ENCODE measurements at regions not wholly inside any gene's neighbourhood (a gene's known extent, or its start where the extent isn't known, plus 50 kb on each side); places are given as distances from the start of the nearest gene placed in this dataset.

DNA sequence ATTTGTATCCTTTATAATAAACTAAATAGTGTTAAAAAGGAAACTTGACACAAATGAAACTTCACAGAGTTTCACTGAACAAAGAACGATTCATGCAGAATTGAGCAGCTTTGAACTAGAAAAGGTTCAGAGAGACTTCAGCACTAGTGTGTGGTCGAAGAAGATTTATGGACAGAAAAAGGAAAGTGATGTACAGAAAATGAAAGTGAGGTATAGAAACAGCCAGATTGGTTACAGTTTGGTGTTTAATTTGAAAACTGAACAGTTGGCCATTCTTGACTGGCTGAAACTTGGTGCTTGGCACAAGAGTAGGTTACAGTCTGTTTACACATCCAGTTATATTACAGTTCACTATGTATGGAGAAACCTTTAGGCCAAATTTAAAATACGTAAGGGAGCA is 207.1 kb downstream of the GALC start:
- peaks cover 29% of the 10 kb centered on the region for H3K9me3 Mint-ChIP-seq
- no peak overlapping the region for H3K9ac ChIP-seq (ENCODE audit: extremely low read depth, low read length, poor library complexity, severe bottlenecking)
- 92 to 96% methylated on average over 3 of the region's 3 CpGs for WGBS, 2 experiments (ENCODE audit: insufficient coverage in 1 of 2, insufficient read length in 1 of 2)
- no peaks in the 10 kb centered on the region for H3K27me3 ChIP-seq (ENCODE audit: control insufficient read depth, insufficient read depth, low read length, poor library complexity, severe bottlenecking)
- H3K9me3 ChIP-seq (ENCODE audit: control insufficient read depth, low read length) = peaks cover 40% of the 10 kb centered on the region
- H3K4me3 Mint-ChIP-seq = no peak overlapping the region
- peaks cover 9% of the 10 kb centered on the region for H3K4me1 Mint-ChIP-seq
- TF ChIP-seq, protein P1, sequence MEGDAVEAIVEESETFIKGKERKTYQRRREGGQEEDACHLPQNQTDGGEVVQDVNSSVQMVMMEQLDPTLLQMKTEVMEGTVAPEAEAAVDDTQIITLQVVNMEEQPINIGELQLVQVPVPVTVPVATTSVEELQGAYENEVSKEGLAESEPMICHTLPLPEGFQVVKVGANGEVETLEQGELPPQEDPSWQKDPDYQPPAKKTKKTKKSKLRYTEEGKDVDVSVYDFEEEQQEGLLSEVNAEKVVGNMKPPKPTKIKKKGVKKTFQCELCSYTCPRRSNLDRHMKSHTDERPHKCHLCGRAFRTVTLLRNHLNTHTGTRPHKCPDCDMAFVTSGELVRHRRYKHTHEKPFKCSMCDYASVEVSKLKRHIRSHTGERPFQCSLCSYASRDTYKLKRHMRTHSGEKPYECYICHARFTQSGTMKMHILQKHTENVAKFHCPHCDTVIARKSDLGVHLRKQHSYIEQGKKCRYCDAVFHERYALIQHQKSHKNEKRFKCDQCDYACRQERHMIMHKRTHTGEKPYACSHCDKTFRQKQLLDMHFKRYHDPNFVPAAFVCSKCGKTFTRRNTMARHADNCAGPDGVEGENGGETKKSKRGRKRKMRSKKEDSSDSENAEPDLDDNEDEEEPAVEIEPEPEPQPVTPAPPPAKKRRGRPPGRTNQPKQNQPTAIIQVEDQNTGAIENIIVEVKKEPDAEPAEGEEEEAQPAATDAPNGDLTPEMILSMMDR (conservative IDR thresholded peaks at IDR 0.05) = no peak
- no peaks in the 10 kb centered on the region for H3K27me3 Mint-ChIP-seq (ENCODE audit: insufficient read depth)
- H3K4me3 ChIP-seq (ENCODE audit: low read length) = no peak overlapping the region
- DNase-seq = no peak
- peaks cover 9% of the 10 kb centered on the region for H3K4me1 ChIP-seq (ENCODE audit: control insufficient read depth, insufficient read depth, low read length)
- no peaks in the 10 kb centered on the region for H3K36me3 ChIP-seq (ENCODE audit: control insufficient read depth, insufficient read depth, low read length)
- no peak overlapping the region for H3K27ac Mint-ChIP-seq
- no peak overlapping the region for H3K27ac ChIP-seq (ENCODE audit: low read depth, low read length)
- H3K36me3 Mint-ChIP-seq (ENCODE audit: low read depth) = peaks cover 4% of the 10 kb centered on the region

DNA sequence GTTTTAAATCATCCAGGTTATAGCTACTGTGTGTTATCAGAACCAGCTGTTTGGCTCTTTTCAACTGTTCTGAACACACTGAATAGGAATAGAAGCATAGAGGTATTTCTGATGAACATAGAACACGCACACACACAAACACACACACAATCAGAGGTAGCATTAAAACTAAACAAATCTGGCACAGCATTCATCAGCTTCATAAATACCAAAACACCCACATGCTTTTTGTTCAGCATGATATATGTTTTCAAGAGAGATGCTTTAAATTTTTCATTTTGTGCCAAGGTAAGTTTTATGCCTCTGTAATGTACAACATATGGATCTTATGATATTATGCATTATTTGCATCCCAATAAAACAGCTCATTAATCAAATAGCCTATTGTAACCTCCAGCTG is 208.6 kb downstream of the GALC start:
- no peaks in the 10 kb centered on the region for H3K36me3 Mint-ChIP-seq (ENCODE audit: low read depth)
- no peaks in the 10 kb centered on the region for H3K27me3 ChIP-seq (ENCODE audit: control insufficient read depth, insufficient read depth, low read length, poor library complexity, severe bottlenecking)
- TF ChIP-seq, protein P1 (conservative IDR thresholded peaks at IDR 0.05) = no peak
- peaks cover 9% of the 10 kb centered on the region for H3K4me1 Mint-ChIP-seq
- no peaks in the 10 kb centered on the region for H3K27me3 Mint-ChIP-seq (ENCODE audit: insufficient read depth)
- H3K27ac ChIP-seq (ENCODE audit: low read depth, low read length) = no peak overlapping the region
- no peak overlapping the region for H3K4me3 Mint-ChIP-seq
- no peak overlapping the region for H3K27ac Mint-ChIP-seq
- H3K4me3 ChIP-seq (ENCODE audit: low read length) = no peak overlapping the region
- H3K36me3 ChIP-seq (ENCODE audit: control insufficient read depth, insufficient read depth, low read length) = no peaks in the 10 kb centered on the region
- WGBS, 2 experiments (ENCODE audit: insufficient coverage in 1 of 2, insufficient read length in 1 of 2) = 80 to 92% methylated on average over 1 of the region's 1 CpG
- H3K9me3 Mint-ChIP-seq = peaks cover 38% of the 10 kb centered on the region
- no peak for DNase-seq
- H3K9me3 ChIP-seq (ENCODE audit: control insufficient read depth, low read length) = peaks cover 33% of the 10 kb centered on the region
- H3K4me1 ChIP-seq (ENCODE audit: control insufficient read depth, insufficient read depth, low read length) = no peaks in the 10 kb centered on the region
- no peak overlapping the region for H3K9ac ChIP-seq (ENCODE audit: extremely low read depth, low read length, poor library complexity, severe bottlenecking)

DNA sequence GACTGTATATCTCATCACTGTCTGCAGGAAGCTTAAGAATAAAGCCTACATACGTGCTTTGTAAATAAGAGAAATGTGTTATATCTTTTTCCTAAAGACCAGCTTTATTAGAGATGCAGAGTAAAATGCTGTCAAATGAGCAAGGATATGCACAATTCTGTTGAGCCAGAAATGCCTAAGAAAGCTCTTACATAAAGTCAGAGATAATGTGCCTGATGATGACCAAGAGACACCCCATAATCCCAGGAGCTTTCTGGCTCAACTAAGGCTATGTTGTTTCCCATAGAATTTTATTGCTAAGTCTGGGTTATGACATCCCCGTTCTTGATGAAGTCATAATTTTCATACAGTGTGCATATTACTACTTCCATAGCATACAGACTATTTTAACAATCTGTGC is 209.9 kb downstream of the GALC start:
- Histone ChIP-seq H3K4me1 (ENCODE audit: control insufficient read depth, insufficient read depth, low read length) (no peaks in the 10 kb centered on the region), H3K36me3 (ENCODE audit: control insufficient read depth, insufficient read depth, low read length) (no peaks in the 10 kb centered on the region), H3K4me3 (ENCODE audit: low read length) (no peak overlapping the region), H3K27ac (ENCODE audit: low read depth, low read length) (no peak overlapping the region), H3K9ac (ENCODE audit: extremely low read depth, low read length, poor library complexity, severe bottlenecking) (no peak overlapping the region), H3K27me3 (ENCODE audit: control insufficient read depth, insufficient read depth, low read length, poor library complexity, severe bottlenecking) (no peaks in the 10 kb centered on the region), H3K9me3 (ENCODE audit: control insufficient read depth, low read length) (peaks cover 25% of the 10 kb centered on the region)
- TF ChIP-seq, protein P1 (conservative IDR thresholded peaks at IDR 0.05) = no peak
- Mint-ChIP-seq H3K27ac (no peak overlapping the region), H3K4me1 (peaks cover 2% of the 10 kb centered on the region), H3K9me3 (peaks cover 48% of the 10 kb centered on the region), H3K4me3 (no peak overlapping the region), H3K36me3 (ENCODE audit: low read depth) (no peaks in the 10 kb centered on the region), H3K27me3 (ENCODE audit: insufficient read depth) (peaks cover under 1% of the 10 kb centered on the region)
- 98 to 100% methylated on average over 2 of the region's 2 CpGs for WGBS, 2 experiments (ENCODE audit: insufficient coverage in 1 of 2, insufficient read length in 1 of 2)
- DNase-seq = no peak

Data from endodermal cell (in vitro differentiated cells).